Medulla oblongata (tissue), 1 donor: ENCODE measurements at regions not wholly inside any gene's neighbourhood (a gene's known extent, or its start where the extent isn't known, plus 50 kb on each side); places are given as distances from the start of the nearest gene placed in this dataset.
A peak's percentile ranks its signal among the peaks of the same experiment; 100 is the strongest.

Experiments used
- DNase-seq: peaks from one replicate; pipeline ENCODE4 v3.0.0-alpha.2; 2015; ENCODE audit errors: extremely low spot score

GRCh38 chr2:8580316-8581233 lies 101.3 kb upstream of the ID2 start:
- DNase-seq: no peak

GRCh38 chr2:8581234-8581561 lies 100.7 kb upstream of the ID2 start:
- no peak for DNase-seq

GRCh38 chr2:8581601-8582041 lies 100.2 kb upstream of the ID2 start:
- DNase-seq: no peak

- no peak for DNase-seq
Observed at GRCh38 chr2:8582191-8582590, 99.7 kb upstream of the ID2 start.

DNA sequence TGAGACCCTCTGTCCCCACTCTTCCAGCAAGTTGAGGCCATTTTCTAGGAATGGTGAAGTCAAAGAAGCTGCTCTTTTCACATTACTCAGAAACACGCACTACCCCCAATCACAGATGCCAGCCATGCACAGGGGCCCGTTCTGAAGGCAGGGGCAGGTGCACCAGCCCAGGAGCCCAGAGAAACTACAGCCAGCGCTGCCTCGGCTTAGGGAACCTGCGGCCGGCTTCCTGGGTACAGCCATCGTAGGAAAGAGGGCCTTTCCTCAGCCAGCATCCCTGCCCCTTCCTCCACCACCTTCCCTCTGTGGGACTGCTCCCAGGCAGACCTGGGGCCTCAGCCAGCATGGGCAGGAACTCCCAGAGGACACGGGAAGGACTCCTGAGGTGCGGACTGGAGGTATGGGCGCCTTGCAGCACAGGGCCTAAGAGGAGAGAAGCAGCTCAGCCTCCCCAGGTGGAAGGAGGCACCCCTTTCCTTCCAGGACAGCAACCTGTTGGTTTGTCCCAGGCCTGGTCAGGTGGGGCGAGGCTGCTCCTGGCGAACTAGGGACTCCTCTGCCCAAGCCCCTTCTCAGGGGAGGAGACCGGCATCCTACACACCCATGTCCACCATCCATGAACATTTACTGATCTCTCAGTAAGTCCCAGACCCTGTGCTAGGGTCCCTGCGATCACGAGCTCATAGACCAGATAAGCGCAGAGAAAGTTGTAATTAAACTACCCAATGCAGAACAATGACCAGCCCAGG lies 99.0 kb upstream of the ID2 start:
- DNase-seq: no peak

DNA sequence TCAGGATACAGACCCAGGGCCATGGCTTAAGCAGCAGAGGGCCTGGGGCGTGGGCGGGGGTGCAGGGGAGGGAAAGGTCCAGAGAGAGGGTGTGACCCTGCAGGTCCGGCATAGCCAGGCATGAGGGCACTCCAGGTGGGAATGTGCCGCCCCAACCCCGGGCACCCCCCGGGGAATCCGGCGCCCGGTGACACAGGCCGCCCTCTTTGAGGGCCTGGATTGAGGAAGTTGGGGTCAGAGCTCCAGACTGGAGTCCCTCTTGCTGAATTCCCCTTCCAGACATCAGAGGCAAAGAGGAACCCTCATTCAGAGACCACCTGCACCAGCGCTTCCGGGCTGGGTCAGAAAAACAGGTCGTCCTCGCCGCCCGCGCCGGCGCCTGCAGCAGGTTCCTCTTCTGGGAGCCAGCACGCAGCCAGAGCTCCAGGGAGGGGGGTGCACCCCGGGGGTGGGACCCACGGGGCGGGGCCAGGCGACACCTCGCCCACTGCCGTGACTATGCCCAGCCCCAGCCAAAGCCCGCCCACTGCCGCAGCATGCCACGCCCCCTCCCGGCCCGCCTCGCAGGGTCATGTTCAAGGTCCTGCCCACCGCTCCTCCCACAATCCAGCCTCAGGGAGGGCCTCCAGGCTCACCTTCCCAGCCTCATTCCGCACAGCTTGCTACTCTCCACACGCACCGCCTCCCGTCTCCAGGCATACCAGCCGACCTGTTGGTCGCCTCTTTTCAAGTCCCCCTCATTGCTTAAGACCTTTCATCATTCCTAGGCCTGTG lies 98.3 kb upstream of the ID2 start:
- peak; percentile 83 for DNase-seq

DNA sequence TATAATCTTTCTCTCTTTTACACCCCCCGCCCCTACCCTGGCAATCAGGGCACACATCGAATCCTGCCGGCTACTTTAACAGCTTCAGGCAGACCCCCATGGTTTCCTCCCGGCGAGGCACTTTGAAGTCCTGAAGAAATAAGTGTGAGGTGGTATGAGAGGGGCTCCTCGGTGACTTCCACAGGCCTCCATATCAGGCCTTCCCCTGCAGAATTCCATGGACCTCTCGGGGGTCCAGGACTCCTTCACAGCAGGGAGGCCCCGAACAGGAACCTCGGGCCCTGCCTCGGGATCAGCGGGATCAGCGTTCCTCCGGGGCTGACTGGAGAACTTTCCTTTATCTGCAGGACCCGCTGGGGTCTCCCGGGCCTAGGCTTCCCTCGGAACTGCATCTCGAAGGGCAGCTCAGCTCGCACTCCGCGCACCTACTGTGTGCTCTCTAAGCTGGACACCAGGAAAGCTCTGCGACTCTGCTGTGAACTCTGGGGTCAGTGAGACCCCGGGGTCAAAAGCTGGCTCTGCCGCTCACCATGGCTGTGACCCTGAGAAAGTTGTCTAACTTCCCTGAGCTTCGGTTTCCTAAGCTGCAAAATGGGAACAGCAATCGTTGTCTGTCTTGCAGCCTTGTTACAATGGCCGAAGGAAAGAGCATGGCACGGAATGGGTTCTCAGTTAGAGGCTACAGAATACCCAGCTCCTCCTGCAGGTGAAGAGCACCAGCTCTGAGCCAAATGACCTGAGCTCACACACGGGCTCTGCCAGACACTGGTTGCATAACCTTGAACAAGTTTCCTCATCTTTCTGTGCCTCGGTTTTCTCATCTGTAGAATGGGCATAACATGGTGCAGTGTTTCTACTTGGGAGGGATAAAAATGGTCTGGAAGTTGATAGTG lies 97.4 kb upstream of the ID2 start:
- no peak for DNase-seq

DNA sequence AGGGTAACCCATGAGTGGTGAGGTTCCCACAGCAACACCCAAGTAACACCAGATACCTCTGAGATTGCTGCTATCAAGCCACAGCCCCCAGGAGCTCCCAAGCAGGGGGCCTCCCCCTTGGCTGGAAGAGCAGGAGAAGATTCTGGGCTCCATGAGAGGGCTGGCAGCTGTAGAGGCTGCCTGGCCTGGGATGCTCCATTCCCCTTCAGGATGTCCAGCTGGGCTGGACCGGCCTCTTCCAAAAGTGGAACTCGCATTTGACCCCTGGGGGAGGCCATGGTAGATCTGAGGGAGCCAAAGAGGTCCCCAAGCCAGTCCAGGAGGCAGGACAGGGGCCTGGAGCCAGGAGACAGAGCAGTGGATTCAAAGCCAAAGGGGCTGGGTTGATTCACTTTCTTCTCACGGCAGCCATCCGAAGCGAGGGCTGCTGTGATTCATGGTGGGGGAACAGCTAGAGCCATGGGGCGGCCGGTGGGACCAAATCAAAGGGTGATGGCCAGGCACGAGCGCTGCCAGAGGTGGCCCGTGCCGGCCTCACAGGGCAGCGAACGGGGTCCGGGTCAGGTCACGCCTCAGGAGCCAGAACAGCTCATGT lies 95.3 kb upstream of the ID2 start:
- no peak for DNase-seq

DNA sequence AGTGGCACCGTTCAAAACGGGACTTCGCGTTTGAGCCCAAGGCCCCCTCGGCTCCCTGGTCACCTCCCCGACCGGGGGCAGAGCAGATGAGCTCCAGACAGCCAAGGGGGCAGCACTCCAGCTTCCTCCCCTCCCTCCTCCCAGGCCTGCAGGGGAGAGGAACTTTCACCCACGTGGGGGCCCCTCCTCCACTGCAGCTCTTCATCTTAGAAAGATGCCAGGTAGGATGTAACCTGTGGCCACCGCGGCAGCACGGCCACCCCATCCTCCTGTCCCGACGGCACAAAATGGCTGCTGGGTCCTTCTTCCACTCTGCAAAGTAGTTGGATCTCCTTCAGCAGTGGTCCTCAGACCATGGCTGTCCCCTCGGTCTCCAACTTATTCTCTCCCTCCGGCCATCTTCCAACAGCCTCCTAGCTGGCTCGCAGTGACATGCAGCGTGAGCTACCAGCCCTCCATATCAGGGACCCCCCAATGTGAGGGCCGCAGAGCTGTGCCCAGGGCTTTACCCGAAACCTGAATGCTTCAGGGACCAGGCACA lies 94.5 kb upstream of the ID2 start:
- no peak for DNase-seq

- DNase-seq: no peak
Observed at GRCh38 chr2:8587920-8588830, 93.7 kb upstream of the ID2 start.

GRCh38 chr2:8588831-8589191 lies 93.0 kb upstream of the ID2 start:
- no peak for DNase-seq

DNA sequence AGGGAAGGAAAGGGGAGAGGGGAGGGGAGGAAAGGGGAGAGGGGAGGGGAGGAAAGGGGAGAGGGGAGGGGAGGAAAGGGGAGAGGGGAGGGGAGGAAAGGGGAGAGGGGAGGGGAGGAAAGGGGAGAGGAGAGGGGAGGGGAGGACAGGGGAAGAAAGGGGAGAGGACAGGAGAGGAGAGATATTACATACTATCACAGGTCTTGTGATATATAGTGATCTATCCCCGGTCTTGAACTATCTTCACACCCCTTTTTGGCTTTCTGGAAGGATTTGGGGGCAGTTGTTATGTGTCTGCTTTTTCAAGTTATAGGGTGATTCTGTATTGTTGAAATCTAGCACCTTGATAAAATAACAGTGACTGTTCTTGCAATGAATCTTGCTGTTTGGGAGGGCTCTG lies 92.1 kb upstream of the ID2 start:
- DNase-seq: no peak

DNA sequence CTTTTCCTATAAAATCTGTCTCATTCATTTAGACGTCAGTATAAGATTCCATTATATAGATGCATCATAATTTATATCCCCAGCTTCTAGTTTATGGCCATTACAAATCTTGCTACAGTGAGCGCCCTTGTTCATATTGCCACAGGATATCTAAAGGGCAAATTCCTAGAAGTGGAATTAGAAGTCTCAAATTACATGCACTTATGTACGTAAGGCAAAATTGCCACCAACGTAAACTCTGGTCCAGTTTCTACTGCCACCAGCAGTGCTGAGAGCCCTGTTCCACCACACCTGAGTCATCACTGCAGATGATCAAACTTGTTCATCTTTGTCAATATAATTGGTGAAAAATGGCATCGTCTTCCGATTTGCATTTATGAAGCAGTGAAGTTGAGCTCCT lies 90.9 kb upstream of the ID2 start:
- no peak for DNase-seq

- DNase-seq: no peak
Observed at GRCh38 chr2:8592736-8593135, 89.1 kb upstream of the ID2 start.

GRCh38 chr2:8593243-8593642 lies 88.6 kb upstream of the ID2 start:
- DNase-seq: no peak

GRCh38 chr2:8594731-8595427 lies 87.0 kb upstream of the ID2 start:
- DNase-seq: no peak

GRCh38 chr2:8595428-8595805 lies 86.4 kb upstream of the ID2 start:
- DNase-seq: no peak

GRCh38 chr2:8595811-8596600 lies 85.8 kb upstream of the ID2 start:
- DNase-seq: no peak
